Fibroblast of lung (primary cell): ENCODE measurements at regions not wholly inside any gene's neighbourhood (a gene's known extent, or its start where the extent isn't known, plus 50 kb on each side); places are given as distances from the start of the nearest gene placed in this dataset.

Source experiments
- CTCF ChIP-seq, 2 donors: IDR thresholded peaks in 1 of 2; conservative IDR thresholded peaks in 1 of 2; 1 replicate in 1 of 2; 2 replicates in 1 of 2; pipeline ENCODE4 v1.5.1; 2011 to 2012; ENCODE audit warnings: low read length in 2 of 2, control low read depth in 1 of 2, inconsistent platforms in 1 of 2, low read depth in 1 of 2, mild to moderate bottlenecking in 1 of 2
- EZH2 ChIP-seq: IDR thresholded peaks from 2 replicates; pipeline ENCODE4 v1.5.1; 2012; ENCODE audit warnings: low read length, control low read depth, mild to moderate bottlenecking; ENCODE audit errors: missing control alignments

GRCh38 chr6:16064671-16065072 is 64.2 kb upstream of the MYLIP start:
- TF ChIP-seq CTCF (conservative IDR thresholded peaks at IDR 0.05 in 1 of 2, IDR thresholded peaks at IDR 0.05 in 1 of 2; ENCODE audit: low read depth in 1 of 2, low read length in 2 of 2) (no peak), EZH2 (no peak)
